Ishikawa (cell line): ENCODE measurements at regions not wholly inside any gene's neighbourhood (a gene's known extent, or its start where the extent isn't known, plus 50 kb on each side); places are given as distances from the start of the nearest gene placed in this dataset.

ENCODE experiments used
- CEBPB ChIP-seq: IDR thresholded peaks from 2 replicates; pipeline ENCODE4 v1.6.1; 2012
- CREB1 ChIP-seq: IDR thresholded peaks from 2 replicates; pipeline ENCODE4 v1.6.1; 2012; ENCODE audit warnings: low read depth
- EGR1 ChIP-seq: IDR thresholded peaks from 2 replicates; pipeline ENCODE4 v1.6.1; 2012
- EP300 ChIP-seq: IDR thresholded peaks from 2 replicates; pipeline ENCODE4 v1.6.1; 2012; ENCODE audit warnings: borderline replicate concordance
- FOXM1 ChIP-seq: IDR thresholded peaks from 2 replicates; pipeline ENCODE4 v1.6.1; 2012; ENCODE audit warnings: low read depth, borderline replicate concordance
- MAX ChIP-seq: IDR thresholded peaks from 2 replicates; pipeline ENCODE4 v1.6.1; 2012
- NFIC ChIP-seq: IDR thresholded peaks from 2 replicates; pipeline ENCODE4 v1.6.1; 2012
- RAD21 ChIP-seq: IDR thresholded peaks from 2 replicates; pipeline ENCODE4 v1.6.1; 2012; ENCODE audit warnings: low read depth
- TAF1 ChIP-seq: IDR thresholded peaks from 2 replicates; pipeline ENCODE4 v1.6.1; 2012; ENCODE audit warnings: low read depth, mild to moderate bottlenecking
- TCF12 ChIP-seq: IDR thresholded peaks from 2 replicates; pipeline ENCODE4 v1.6.1; 2012; ENCODE audit warnings: low read depth
- TEAD4 ChIP-seq: IDR thresholded peaks from 2 replicates; pipeline ENCODE4 v1.6.1; 2012
- YY1 ChIP-seq: IDR thresholded peaks from 2 replicates; pipeline ENCODE4 v1.6.1; 2012; ENCODE audit warnings: low read depth
- ZBTB7A ChIP-seq: IDR thresholded peaks from 2 replicates; pipeline ENCODE4 v1.6.1; 2012; ENCODE audit warnings: low read depth
- TF ChIP-seq, protein P1 (sequence below): IDR thresholded peaks from 2 replicates; pipeline ENCODE4 v1.6.1; 2012; ENCODE audit warnings: low read depth, mild to moderate bottlenecking
- TF ChIP-seq, protein P2 (sequence below): IDR thresholded peaks from 2 replicates; pipeline ENCODE4 v1.6.1; 2012

DNA sequence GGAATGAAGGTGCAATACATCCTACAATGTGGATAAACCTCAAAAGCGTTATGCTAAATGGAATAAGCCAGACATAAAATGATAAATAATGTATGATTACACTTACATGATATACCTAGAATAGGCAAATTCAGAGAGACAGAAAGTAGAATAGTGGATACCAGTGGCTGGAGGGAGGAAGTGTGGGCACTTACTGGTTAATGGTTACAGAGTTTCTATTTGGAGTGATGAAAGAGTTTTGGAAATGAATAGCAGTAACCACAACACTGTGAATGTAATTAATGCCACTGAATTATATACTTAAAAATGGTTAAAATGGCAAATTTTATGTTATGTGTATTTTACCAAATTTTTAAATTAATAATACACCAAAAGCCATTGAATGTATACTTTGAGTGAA, 71.4 kb upstream of the CST7 start:
- TF ChIP-seq EP300: no peak
- no peak for TF ChIP-seq TEAD4
- no peak for TF ChIP-seq FOXM1
- TF ChIP-seq, protein P1, sequence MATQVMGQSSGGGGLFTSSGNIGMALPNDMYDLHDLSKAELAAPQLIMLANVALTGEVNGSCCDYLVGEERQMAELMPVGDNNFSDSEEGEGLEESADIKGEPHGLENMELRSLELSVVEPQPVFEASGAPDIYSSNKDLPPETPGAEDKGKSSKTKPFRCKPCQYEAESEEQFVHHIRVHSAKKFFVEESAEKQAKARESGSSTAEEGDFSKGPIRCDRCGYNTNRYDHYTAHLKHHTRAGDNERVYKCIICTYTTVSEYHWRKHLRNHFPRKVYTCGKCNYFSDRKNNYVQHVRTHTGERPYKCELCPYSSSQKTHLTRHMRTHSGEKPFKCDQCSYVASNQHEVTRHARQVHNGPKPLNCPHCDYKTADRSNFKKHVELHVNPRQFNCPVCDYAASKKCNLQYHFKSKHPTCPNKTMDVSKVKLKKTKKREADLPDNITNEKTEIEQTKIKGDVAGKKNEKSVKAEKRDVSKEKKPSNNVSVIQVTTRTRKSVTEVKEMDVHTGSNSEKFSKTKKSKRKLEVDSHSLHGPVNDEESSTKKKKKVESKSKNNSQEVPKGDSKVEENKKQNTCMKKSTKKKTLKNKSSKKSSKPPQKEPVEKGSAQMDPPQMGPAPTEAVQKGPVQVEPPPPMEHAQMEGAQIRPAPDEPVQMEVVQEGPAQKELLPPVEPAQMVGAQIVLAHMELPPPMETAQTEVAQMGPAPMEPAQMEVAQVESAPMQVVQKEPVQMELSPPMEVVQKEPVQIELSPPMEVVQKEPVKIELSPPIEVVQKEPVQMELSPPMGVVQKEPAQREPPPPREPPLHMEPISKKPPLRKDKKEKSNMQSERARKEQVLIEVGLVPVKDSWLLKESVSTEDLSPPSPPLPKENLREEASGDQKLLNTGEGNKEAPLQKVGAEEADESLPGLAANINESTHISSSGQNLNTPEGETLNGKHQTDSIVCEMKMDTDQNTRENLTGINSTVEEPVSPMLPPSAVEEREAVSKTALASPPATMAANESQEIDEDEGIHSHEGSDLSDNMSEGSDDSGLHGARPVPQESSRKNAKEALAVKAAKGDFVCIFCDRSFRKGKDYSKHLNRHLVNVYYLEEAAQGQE: no peak
- no peak for TF ChIP-seq NFIC

- TF ChIP-seq TEAD4 (no peak), TAF1 (no peak), YY1 (no peak), RAD21 (no peak), MAX (no peak), EGR1 (no peak), NFIC (no peak), TCF12 (no peak), FOXM1 (no peak)
- TF ChIP-seq, protein P2, sequence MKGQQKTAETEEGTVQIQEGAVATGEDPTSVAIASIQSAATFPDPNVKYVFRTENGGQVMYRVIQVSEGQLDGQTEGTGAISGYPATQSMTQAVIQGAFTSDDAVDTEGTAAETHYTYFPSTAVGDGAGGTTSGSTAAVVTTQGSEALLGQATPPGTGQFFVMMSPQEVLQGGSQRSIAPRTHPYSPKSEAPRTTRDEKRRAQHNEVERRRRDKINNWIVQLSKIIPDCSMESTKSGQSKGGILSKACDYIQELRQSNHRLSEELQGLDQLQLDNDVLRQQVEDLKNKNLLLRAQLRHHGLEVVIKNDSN: no peak
- TF ChIP-seq, protein P1: no peak
Measured at GRCh38 chr20:24878657-24879056, 70.4 kb upstream of the CST7 start.

GRCh38 chr20:24879875-24880274, 69.2 kb upstream of the CST7 start:
- TF ChIP-seq EGR1 (no peak), TCF12 (no peak), ZBTB7A (no peak), TEAD4 (no peak), CEBPB (no peak), YY1 (no peak), RAD21 (no peak), FOXM1 (no peak), CREB1 (no peak), MAX (no peak), NFIC (no peak)
- TF ChIP-seq, protein P2: no peak

- TF ChIP-seq EP300 (no peak), NFIC (no peak), MAX (no peak), EGR1 (no peak), TEAD4 (no peak), YY1 (no peak), RAD21 (no peak), FOXM1 (no peak), TCF12 (no peak), CEBPB (no peak), CREB1 (no peak), ZBTB7A (no peak), TAF1 (no peak)
- TF ChIP-seq, protein P2: no peak
- TF ChIP-seq, protein P1: no peak
Measured at GRCh38 chr20:24880356-24880755, 68.7 kb upstream of the CST7 start.
